HuH-7 (cell line): ENCODE measurements at regions not wholly inside any gene's neighbourhood (a gene's known extent, or its start where the extent isn't known, plus 50 kb on each side); places are given as distances from the start of the nearest gene placed in this dataset.
A peak's percentile ranks its signal among the peaks of the same experiment; 100 is the strongest.

Source experiments
- DNase-seq: peaks from one replicate; pipeline ENCODE4 v3.0.0; 2011; ENCODE audit warnings: low spot score

DNA sequence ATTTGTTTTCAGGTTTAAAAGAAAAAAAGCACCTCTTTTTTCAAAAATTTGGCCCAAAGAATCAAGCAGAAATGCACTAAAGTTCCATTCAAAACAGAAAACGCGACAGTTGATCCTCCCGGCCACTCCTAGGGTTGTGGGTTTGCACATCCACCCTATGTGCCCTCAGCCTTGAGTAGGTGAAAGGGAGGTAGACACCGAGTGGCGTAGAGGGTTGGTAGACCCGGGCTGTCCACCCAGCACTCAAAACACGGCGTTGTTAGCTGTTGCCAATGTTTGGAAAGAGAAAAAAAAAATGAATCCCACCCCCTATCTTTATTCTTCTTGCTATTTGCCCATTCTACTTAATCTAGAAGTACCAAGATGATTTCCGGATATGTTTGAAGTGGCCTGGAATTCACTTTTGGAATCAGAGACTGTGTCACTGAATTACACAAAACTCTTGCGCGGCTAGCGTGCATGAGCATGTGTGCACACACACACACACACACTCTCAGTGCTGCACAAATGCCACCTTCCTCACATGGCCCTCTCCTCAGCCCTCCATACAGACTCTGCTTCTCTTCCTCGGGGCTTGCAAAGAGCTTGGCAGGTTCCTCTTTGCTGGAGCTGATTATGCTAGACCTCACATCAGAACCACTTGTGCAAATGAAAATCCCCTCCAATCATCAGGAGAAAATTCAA, 110.2 kb upstream of the HAND1 start:
- DNase-seq: no peak

DNA sequence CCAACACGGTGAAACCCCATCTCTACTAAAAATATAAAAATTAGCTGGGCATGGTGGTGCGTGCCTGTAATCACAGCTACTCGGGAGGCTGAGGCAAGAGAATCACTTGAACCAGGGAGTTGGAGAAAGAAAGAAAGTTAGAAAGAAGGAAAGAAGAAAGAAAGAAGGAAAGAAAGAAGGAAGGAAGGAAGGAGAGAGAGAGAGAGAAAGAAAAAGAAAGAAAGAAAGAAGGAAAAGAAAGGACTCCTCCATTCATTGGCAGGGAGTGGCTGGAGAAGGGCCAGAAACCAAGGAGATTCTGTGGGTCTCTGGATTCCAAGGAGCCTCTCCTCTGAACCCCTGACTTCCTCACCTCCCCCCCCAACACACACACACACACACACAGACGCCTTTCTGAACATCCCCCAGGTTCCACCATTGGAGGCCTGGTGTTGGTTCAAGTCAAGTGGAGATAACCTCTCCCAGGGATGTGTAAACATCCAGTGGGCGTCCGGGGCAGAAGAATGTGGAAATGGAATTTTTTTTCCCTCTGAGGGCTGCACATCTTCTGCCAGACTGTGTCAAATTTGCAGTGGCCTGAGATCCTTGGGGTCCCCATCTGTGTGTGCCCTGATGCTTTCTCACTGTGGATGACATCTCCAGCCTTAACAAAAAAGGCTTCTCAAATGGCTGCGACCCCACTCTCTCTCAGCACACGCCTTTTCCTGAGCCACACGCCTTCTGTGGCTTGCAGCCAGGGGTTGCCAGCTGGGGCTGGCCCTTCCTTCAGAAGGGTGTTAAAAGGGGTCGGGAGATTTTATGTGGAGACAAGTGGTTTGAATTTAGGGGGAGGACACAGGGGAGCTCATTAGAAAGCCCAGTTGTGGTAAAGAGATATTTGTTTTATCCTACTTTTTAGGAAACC, 109.3 kb upstream of the HAND1 start:
- DNase-seq: peak; percentile 80

DNA sequence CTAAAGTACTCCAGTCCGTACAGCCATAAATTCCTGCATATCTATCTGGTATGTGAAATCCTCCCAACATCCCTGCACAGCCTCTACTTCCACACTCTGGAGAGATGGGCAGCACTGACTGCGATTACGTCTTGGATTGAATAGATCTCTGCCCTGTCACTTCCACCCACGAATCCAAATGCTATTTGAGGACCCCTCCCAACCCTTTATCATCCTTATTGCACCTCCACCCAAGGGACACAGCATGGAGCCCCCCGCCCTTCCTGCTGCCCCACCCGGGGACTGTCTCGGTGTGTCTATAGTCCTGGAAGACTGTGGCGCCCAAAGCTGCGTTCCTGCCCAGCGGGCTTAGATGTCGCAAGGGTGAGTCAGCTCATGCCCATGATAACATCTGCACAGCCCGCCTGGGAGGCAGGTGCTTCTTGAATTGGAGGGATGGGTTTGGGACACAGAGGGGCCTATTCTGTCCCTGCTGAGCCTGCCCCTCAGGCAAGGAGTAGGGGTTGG, 105.7 kb upstream of the HAND1 start:
- DNase-seq: no peak

DNA sequence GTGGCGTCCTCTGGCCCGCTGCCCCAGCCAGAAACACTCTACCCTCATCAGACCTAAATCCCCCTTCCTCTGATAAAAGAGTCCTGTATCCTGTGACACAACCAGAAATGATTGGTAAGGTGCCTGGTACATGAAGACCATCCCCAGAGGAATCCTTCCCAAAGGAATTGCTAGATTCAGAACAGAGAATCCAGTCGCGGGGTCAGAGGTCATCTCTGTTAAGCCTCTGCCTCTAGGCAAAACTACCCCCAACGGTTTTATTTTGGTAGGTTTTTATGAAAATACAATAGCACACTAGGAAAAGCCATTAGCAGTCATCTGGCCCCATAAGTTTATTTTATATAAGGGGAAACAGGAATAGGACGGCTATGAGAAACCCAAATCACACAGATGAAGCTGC, 102.4 kb upstream of the HAND1 start:
- DNase-seq: no peak

DNA sequence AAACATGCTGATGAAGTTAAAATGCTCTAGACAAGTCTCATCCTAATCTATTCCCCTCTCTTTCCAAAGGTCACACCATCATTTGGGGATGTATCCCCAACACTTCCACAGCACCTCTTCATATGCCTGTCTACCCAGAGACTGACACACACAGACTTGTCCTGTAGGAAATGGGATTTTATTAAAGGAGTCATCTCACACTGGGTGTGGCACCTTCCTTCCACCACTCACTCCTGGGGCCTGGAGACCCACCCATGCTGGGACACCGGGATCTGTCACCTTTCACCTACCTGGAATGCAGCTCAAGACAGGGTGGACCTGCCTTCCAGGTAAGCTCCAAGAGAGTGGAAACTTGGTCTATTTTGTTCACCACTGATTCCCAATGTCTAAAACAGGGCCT, 99.4 kb upstream of the HAND1 start:
- no peak for DNase-seq

DNA sequence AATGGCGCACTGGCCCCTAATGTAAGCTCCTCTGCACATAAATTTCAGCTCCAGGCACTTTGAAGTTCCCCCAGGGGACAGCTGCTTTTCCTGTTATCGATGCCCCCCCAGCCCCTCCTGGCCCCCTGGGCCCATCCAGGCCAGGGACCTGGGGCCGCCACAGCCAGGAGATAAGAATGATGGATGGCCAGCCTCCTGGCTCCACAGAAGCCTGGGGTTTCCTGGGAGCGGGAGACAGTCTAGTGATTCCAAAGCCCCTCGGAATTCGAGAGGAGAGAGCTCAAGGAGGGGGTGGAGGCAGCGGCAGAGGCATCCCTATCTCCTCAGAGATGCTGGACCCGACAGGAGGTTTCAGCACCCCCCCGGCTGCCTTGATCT, 98.4 kb upstream of the HAND1 start:
- DNase-seq: no peak

DNA sequence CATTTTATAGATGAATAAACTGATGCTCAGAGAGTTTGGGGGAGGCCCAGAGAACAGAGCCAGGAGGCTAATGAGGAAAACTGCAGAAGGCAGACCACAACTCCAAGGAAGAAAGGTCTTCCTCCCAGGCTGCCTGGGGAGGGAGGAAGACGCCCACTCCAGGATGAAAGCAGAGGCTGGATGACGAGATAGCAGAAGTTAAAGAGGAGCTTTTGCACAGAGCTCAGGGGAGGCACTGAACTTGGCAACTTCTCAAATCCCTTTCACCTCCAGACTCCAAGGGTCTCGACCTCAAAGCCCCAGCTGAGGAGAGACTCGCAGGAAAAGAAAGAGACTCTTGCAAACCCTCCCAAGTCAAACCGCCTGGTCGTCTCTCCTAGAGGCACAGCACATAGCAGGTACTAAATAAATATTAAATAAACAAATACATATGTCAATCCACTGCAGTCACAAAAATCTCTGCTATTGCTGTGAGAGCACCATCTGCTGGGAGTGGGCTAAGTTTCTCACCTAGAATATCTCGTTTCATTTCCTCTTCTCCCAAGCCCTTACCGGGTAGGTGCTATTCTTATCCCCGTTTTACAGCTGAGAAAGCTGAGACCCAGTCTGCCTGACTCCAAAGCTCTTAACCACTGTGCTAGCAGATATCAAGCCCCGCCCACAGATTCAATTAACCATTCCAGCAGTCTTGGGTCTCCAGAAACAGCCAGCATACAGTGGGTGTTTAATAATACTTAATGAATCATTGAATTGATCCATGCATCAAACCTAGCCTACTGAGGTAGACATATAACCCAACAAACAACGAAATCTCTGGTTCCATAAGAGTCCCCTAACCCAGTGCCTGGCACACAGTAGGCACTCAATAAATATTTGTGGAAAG, 97.8 kb upstream of the HAND1 start:
- DNase-seq: no peak

DNA sequence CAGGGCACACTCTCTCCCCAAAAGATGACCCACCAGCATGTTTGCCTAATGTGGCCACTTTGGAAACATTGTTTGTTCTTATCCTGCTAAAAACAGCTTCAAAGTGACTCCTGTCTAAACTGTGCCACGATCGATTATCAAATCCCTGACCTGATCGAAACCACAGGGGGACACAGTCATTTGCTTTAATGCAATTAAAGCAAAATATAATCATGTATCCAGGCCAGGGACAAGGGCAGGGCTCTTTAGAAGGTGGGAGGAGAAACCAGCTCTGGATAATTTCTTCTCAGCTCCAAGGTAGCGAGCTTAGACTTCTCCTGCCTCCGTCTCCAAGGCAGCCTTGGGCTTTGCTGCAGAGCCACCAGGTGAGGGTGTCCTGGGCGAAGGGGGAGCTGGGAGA, 95.0 kb upstream of the HAND1 start:
- DNase-seq: no peak

DNA sequence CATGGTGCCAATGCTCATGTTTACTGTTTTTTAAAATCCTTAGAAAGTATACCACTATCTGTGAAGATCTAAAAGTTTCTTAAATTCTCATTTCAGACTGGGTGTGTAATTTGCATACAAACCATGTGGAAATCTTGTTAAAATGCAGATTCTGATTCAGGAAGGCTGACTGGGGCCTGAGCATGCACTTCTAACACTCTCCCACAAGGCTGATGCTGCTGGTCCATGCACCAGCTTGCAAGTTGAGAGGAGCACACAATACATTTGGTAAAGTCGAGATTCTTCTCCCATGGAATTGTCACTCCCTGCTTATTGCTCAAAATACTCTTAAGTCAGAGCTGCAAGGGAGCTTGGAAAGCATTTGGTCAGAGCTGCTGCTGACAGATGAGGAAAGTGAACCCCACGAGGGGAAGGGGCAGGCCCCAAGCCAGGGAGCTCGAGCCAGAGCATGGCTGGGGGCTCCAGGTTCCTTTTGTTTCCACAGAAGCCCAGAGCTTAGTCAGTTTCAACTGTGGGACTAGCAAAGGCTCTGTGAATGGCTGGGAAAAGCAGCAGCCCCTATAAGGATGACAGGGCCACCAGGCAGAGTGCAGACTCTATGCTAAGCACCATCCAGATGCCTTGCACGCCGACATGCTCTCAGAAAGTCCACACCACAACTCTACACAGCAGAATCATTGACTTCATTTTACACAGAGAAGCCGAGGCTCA, 93.5 kb upstream of the HAND1 start:
- DNase-seq: no peak

DNA sequence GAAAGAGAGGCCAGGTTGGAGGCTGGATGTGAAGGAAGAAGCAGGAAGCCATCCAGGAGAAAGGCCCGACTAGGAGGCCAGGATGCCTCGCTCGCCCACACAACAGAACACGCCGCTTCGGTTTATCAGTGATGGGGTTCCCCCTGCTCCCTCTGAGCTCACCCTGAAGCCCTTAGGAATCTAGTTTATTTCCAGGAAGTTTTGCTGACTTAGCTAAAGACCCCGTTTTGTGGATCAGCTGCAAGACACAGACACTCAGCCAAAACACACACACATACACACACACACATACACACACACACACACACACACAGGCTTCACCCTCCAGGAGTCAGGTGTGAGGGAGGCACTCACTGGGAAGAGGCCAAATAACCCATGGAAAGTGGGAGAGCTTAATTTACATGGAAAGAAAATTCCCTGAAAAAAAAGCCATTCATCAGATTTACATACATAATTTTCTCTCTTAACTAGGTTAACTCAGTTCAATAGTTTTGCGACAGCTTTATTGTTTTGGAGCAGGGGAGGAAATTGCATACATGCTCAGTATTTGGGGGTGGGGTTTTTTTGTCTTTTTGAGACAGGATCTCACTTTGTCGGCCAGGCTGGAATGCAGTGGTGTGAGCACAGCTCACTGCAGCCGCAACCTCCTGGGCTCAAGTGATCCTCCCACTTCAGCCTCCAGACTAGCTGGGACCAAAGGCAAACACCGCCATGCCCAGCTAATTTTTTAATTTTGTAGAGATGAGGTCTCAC, 92.7 kb upstream of the HAND1 start:
- DNase-seq: no peak

DNA sequence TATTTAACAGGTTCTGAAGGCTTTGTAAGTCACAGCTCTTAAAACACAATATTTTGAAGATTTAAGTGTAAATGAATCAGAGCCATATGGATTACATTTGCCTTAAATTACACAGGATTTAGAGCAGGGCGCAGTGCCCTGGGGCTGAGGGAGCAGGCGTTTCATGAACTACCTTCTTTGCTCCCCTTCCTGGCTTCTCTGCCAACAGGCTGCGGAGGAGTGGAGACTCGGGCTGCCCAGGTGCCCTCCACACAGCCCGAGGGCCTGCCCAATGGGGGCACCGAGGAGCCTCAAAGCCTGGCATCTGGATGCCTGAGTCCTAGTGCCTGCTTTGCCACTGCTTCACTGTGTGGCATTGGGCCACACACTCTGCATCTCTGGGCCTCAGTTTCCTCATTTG, 90.6 kb upstream of the HAND1 start:
- no peak for DNase-seq

DNA sequence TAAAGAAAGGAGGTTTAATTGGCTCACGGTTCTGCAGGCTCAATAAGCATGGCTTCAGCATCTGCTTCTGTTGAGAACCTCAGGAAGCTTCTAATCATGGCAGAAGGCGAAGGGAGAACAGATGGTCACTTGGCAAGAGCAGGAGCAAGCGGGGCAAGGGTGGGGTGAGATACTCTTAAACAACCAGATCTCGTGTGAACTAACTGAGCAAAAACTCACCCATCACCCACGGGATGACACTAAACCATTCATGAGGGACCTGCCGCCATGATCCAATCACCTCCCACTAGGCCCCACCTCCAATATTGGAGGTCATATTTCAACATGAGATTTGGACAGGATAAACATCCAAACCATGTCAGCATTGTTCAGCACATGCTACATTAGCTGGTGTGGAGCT, 89.1 kb upstream of the HAND1 start:
- DNase-seq: no peak

DNA sequence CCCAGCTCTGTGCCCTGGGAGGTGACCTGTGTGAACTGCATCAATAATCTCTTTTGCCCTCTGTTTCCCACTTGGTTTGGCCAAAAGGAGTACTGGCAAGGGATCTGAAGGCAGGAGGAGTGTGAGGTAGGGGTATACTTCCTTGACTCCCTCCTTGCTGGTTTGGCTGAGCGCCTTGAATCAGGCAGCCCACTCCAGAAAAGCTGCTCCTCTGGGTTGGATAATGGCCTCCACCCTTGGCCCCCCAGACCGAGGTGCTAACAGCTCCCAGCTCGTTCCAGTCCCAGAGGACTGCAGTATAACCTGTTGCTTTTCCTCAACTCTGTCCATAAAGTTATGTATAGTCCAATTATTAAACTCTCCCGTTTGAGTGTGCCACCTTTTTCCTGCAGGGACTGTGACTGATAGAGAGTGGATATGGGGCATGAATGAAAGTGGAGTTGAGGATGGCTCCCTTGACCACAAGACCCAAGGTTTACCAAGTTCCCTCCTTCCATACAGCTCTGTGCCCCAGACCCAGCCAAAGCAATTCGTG, 88.2 kb upstream of the HAND1 start:
- DNase-seq: no peak

DNA sequence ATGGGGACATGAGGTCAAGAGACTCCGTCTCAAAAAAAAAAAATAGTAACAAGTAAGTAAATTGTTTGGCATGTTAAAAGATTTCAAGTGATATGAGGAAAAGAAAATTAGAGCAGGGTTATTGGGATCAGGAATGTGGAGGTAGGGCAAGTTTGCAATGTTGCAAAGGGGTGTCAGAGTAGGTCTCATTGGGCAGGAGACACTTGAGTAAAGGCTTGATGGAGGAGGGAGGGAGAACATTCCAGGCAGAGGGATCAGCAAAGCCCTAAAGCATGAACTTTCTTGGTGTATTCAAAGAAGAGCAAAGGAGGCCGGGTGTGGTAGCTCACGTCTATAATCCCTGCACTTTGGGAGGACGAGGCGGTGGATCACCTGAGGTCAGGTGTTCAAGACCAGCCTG, 87.1 kb upstream of the HAND1 start:
- no peak for DNase-seq

DNA sequence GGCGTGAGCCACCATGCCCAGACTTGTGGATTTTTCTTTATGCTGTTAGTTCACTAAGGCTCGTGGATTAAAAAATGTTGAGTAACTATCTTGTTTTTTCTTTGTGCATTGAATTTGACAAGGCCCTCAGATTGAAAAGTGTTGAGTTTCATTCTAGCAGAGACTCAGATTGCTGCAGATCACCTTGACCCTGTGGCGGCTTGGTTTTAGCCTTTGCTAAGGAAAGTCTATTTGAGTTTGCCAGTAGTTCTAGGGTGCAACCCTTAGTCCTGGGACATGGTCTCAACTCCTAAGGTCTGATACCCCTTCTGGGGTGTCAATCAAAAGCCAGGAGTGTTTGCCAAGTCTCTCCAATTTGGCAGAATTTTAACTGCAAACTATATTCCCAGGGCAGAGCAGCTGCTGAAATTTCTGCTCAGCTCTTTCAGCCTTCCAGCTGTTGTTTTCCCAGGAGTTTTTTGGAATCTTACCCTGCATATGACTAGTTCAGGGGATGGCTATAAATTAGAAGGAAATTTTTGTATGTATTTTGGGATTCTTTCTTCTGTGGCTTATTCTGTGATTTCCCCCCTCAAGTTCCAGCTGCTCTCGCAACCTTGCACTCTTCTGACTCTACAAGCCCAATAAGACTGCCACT, 84.3 kb upstream of the HAND1 start:
- no peak for DNase-seq

DNA sequence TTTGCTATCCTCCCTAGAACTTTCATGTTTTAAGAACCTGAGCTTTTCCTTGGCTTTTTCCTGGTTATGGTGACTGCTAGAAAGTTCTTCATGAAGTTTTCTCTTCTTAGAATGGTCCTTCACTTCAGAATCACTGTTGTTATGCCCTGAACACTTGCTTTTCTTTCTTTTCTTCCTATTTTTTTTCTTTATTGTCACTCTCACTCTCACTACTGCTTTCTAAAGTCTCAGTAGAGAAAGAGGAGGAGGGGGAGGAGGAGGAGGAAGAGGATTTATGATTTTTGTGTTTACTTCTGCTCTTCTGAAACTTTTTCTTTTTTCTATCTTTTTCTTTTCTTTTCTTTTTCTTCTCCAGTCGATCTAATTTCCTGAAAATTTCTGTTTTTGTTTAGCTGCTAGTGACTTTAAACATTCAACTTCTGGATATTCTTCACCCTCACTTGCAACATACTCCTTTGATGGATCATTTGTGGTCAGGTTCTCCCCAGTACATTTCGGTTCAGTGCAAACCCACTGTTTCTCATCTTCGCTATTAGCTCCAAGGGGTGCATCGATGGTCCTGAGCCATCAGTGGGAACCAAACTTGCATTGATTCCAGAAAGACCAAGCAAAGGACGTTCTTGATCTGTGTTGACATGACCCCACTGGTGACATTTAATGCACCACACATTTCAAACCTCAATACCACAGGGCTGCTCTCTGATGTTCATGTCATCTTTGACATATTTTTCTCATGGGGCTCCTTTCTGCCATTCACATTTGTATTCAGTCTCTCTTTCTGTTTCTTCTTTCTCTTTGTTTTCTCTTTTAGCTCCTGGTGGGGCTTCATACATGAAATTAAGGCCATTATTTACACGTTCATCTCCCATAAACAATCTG, 81.6 kb upstream of the HAND1 start:
- no peak for DNase-seq

DNA sequence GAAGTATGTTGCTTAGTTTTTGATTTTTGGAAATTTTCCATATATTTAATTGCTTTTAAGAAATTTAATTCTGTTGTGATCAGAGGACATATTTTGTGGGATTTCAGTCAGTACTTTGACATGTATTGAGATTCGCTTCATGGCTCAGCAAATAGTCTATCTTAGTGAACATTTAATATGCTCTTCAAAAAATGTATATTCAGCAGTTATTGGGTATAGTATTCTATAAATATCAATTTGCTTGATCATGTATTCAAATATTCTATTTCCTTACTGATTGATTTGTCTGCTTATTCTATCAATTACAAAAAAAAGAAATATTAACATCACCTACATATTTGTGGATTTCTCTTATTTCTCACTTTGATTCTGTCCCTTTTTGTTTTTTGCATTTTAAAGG, 79.5 kb upstream of the HAND1 start:
- no peak for DNase-seq

DNA sequence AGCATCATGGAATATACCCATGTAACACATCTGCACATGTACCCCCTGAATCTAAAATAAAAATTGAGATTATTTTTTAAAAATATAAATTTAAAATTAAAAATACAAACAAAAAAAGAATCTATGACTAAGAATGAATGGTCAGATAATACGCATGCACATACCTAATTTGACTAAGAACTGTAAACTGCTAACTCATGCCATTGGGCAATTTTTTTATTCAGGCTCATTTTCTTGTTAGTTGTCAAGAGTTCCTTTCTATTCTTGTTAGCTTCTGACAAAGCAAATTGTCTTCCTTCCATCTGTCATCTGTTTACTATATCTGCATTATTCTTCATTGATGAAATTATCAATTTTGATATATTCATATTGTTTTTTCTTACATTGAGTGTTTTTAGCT, 69.5 kb upstream of the HAND1 start:
- no peak for DNase-seq

DNA sequence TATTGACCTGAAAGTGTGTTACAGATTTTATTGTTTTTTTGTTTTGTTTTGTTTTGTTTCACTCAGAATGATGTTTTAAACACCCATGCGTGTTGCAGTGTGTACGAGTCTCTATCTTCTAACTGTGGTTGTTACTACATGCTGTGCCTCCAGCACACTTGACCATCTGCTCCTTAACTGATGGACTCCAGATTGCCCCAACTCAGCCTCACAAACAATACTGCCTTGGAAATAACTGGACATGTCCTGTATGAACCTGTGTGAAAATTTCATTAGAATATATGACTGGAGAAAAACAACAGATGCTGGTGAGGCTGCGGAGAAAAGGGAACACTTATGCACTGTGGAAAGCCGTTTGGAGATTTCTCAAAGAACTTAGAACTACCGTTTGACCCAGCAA, 68.7 kb upstream of the HAND1 start:
- no peak for DNase-seq
